ENCODE measurements at regions not wholly inside any gene's neighbourhood (a gene's known extent, or its start where the extent isn't known, plus 50 kb on each side); places are given as distances from the start of the nearest gene placed in this dataset.

DNA sequence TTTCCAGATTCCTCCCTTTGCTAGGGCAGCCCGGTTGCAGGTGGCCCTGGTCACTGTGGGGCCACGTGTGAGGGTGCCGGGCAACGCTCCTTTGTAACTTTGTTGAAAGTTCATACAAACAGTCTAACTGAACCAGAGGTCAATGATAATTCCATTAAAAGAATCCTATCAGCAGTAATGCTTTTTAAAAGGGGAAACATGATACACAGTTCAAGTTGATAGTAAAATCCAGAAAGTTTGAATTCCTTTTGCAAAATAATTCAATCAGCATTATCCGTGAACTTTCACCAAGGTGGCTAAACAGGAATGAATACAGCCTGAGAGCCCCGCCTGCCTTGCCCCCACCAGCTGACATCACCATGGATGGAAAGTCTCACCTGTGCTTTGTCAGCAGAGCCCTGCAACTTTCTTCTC lies 166.2 kb downstream of the ACKR3 start:
- no peak for TF ChIP-seq SETDB1 (IDR thresholded peaks at IDR 0.05; ENCODE audit: low read length)
- no peak for TF ChIP-seq MXI1 (IDR thresholded peaks at IDR 0.05; ENCODE audit: low read depth, low read length)
- TF ChIP-seq EZH2 (IDR thresholded peaks at IDR 0.05; ENCODE audit: borderline replicate concordance, low read depth, low read length): no peak
- no peak for TF ChIP-seq SAP30 (IDR thresholded peaks at IDR 0.05; ENCODE audit: borderline replicate concordance, insufficient read depth, low read depth, low read length, poor library complexity, severe bottlenecking)
- no peak for TF ChIP-seq SAFB2 (IDR thresholded peaks at IDR 0.05; ENCODE audit: borderline replicate concordance, low read depth, low read length, severe bottlenecking)
- no peak for TF ChIP-seq BRCA1 (IDR thresholded peaks at IDR 0.05)
- no peak for TF ChIP-seq BRCA1 (CRISPR knock-in tag; IDR thresholded peaks at IDR 0.05)
- no peak for TF ChIP-seq NRF1 (conservative IDR thresholded peaks at IDR 0.05 in 1 of 2, IDR thresholded peaks at IDR 0.05 in 1 of 2)
- no peak for TF ChIP-seq ZNF12 (CRISPR knock-in tag; IDR thresholded peaks at IDR 0.05)
- TF ChIP-seq KLF6 (CRISPR knock-in tag; IDR thresholded peaks at IDR 0.05; ENCODE audit: borderline replicate concordance): no peak

Measured in K562 (cell line).